ENCODE measurements at regions not wholly inside any gene's neighbourhood (a gene's known extent, or its start where the extent isn't known, plus 50 kb on each side); places are given as distances from the start of the nearest gene placed in this dataset.

GRCh38 chr1:201769966-201770365, 59.0 kb upstream of the IPO9 start:
- peak overlapping the region; percentile 60 for H3K4me3 Mint-ChIP-seq (ENCODE audit: unreplicated experiment)

DNA sequence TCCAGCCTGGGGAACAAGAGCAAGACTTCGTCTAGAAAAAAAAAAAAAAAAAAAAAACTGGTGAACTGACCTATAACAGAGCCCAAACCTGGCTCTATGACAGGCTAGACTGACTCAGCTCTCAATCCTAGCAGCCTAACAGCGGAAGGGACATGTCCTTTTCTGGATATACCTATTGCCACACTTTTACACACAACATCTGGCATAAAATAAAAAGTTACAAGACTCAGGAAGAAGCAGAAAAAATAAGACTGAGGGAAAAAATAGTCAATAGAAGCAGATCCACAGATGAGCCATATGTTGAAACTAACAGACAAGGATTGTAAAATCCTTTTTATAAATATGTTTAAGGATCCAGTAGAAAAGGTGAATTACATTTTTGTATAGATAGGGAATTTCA, 57.5 kb upstream of the IPO9 start:
- DNase-seq (ENCODE audit: low spot score) = no peak
- H3K27me3 Mint-ChIP-seq (ENCODE audit: unreplicated experiment) = no peaks in the 10 kb centered on the region
- no peak for TF ChIP-seq CTCF (IDR thresholded peaks at IDR 0.05; ENCODE audit: unreplicated experiment)
- no peaks in the 10 kb centered on the region for H3K9me3 Mint-ChIP-seq (ENCODE audit: unreplicated experiment)
- no peaks in the 10 kb centered on the region for H3K4me1 Mint-ChIP-seq (ENCODE audit: unreplicated experiment)
- H3K4me3 Mint-ChIP-seq (ENCODE audit: unreplicated experiment) = no peak overlapping the region
- peaks cover 6% of the 10 kb centered on the region for H3K36me3 Mint-ChIP-seq (ENCODE audit: low read depth, unreplicated experiment)
- no peak overlapping the region for H3K27ac Mint-ChIP-seq (ENCODE audit: unreplicated experiment)

More at GRCh38 chr1:201769966-201770365, 59.0 kb upstream of the IPO9 start:
- DNase-seq (ENCODE audit: low spot score) = no peak
- no peak for TF ChIP-seq CTCF (IDR thresholded peaks at IDR 0.05; ENCODE audit: unreplicated experiment)
- Mint-ChIP-seq H3K27ac (ENCODE audit: unreplicated experiment) (no peak overlapping the region), H3K9me3 (ENCODE audit: unreplicated experiment) (no peaks in the 10 kb centered on the region), H3K36me3 (ENCODE audit: low read depth, unreplicated experiment) (peaks cover 6% of the 10 kb centered on the region), H3K27me3 (ENCODE audit: unreplicated experiment) (no peaks in the 10 kb centered on the region), H3K4me1 (ENCODE audit: unreplicated experiment) (peaks cover 3% of the 10 kb centered on the region)

DNA sequence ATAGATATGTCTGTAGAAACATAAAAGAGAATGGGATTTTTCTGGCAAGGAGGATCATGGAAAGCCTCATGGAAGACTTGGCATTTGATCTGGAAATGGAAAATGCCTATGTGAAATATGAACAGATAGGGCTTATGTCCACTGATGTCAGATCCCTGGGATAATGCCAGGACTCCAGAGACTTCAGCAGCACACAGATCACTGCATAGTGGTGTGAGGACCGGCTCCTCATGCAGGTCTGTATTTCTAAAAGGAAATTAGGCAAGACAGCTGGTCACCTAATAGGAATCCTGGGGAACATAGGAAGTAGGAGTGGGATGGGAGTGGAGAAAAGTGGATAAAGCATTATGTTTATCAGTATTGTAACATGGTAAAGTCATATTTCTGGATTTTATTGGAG, 56.8 kb upstream of the IPO9 start:
- H3K4me1 Mint-ChIP-seq (ENCODE audit: unreplicated experiment) = peaks cover 3% of the 10 kb centered on the region
- no peaks in the 10 kb centered on the region for H3K27me3 Mint-ChIP-seq (ENCODE audit: unreplicated experiment)
- H3K9me3 Mint-ChIP-seq (ENCODE audit: unreplicated experiment) = no peaks in the 10 kb centered on the region
- DNase-seq (ENCODE audit: low spot score) = no peak
- peaks cover 6% of the 10 kb centered on the region for H3K36me3 Mint-ChIP-seq (ENCODE audit: low read depth, unreplicated experiment)
- no peak overlapping the region for H3K27ac Mint-ChIP-seq (ENCODE audit: unreplicated experiment)
- no peak overlapping the region for H3K4me3 Mint-ChIP-seq (ENCODE audit: unreplicated experiment)
- no peak for TF ChIP-seq CTCF (IDR thresholded peaks at IDR 0.05; ENCODE audit: unreplicated experiment)

GRCh38 chr1:201773764-201774163, 55.2 kb upstream of the IPO9 start:
- no peak for DNase-seq (ENCODE audit: low spot score)
- TF ChIP-seq CTCF (IDR thresholded peaks at IDR 0.05; ENCODE audit: unreplicated experiment) = no peak
- H3K4me3 Mint-ChIP-seq (ENCODE audit: unreplicated experiment) = no peak overlapping the region
- H3K36me3 Mint-ChIP-seq (ENCODE audit: low read depth, unreplicated experiment) = peaks cover 6% of the 10 kb centered on the region
- no peaks in the 10 kb centered on the region for H3K9me3 Mint-ChIP-seq (ENCODE audit: unreplicated experiment)
- H3K4me1 Mint-ChIP-seq (ENCODE audit: unreplicated experiment) = peaks cover 11% of the 10 kb centered on the region
- H3K27ac Mint-ChIP-seq (ENCODE audit: unreplicated experiment) = no peak overlapping the region
- H3K27me3 Mint-ChIP-seq (ENCODE audit: unreplicated experiment) = no peaks in the 10 kb centered on the region

DNA sequence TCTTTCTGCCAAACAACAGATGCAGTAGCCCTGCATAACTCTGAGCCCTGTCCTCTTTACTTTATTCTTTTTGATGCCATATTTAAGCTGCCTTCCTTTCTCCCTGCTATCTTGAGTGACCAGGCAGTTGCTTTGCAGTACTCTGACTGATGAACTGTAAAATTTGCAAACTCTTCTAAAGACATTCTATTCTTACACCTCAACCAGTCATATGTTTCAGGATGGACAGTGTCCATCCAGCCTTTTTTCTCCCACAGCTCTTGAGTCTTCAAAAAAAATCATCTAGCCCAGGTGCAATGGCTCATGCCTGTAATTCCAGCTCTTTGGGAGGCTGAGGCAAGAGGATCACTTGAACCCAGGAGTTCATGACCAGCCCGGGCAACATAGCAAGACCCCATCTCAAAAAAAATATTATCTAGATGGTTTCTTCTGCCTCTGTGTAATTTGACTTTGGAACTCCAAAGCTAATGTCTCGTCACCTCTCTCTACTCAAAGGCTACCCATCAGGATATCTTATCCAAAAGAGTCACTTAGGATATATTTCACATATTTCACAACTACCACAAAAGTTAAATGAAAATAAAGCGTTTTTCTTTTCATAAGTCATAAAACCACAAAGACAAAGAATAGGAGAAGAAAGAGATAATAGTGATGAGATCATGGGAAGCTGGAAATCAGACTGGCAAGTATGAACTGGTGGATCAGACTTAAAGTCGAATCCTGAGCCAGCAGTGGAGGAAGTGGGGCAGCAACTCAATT, 54.6 kb upstream of the IPO9 start:
- H3K9me3 Mint-ChIP-seq (ENCODE audit: unreplicated experiment) = no peaks in the 10 kb centered on the region
- H3K27ac Mint-ChIP-seq (ENCODE audit: unreplicated experiment) = no peak overlapping the region
- peaks cover 6% of the 10 kb centered on the region for H3K36me3 Mint-ChIP-seq (ENCODE audit: low read depth, unreplicated experiment)
- DNase-seq (ENCODE audit: low spot score) = no peak
- peaks cover 11% of the 10 kb centered on the region for H3K4me1 Mint-ChIP-seq (ENCODE audit: unreplicated experiment)
- no peak for TF ChIP-seq CTCF (IDR thresholded peaks at IDR 0.05; ENCODE audit: unreplicated experiment)
- H3K27me3 Mint-ChIP-seq (ENCODE audit: unreplicated experiment) = no peaks in the 10 kb centered on the region
- no peak overlapping the region for H3K4me3 Mint-ChIP-seq (ENCODE audit: unreplicated experiment)
